ENCODE measurements at regions not wholly inside any gene's neighbourhood (a gene's known extent, or its start where the extent isn't known, plus 50 kb on each side); places are given as distances from the start of the nearest gene placed in this dataset.
"Not testable (repeated sequence)": the region's sequence is repeated elsewhere in the genome, so short reads cannot be mapped to it uniquely, and the experiment has no call there.

DNA sequence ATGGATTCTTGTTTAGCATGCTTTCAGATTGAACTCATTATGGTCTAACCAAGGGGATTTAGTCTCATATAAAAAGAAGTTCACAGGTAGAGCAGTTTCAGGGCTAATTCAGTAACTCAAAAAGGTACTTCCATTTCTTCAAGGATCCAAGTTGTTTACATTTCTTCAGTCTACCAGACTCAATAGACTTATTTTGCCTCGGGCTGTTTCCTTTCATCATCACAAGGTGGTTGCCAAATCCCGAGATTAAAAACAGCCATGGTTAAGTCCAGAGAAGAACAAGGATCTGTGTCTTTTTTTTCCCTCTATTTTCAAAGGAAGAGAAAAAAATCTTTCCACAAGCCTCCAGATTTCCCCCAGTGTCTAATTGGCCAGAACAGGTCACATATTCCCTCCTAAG, 69.8 kb upstream of the SNX9 start:
- TF ChIP-seq, protein P1, sequence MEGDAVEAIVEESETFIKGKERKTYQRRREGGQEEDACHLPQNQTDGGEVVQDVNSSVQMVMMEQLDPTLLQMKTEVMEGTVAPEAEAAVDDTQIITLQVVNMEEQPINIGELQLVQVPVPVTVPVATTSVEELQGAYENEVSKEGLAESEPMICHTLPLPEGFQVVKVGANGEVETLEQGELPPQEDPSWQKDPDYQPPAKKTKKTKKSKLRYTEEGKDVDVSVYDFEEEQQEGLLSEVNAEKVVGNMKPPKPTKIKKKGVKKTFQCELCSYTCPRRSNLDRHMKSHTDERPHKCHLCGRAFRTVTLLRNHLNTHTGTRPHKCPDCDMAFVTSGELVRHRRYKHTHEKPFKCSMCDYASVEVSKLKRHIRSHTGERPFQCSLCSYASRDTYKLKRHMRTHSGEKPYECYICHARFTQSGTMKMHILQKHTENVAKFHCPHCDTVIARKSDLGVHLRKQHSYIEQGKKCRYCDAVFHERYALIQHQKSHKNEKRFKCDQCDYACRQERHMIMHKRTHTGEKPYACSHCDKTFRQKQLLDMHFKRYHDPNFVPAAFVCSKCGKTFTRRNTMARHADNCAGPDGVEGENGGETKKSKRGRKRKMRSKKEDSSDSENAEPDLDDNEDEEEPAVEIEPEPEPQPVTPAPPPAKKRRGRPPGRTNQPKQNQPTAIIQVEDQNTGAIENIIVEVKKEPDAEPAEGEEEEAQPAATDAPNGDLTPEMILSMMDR (IDR thresholded peaks at IDR 0.05): no peak
- H3K9me3 ChIP-seq (ENCODE audit: control insufficient read depth, low read length): peaks cover 3% of the 10 kb centered on the region
- no peak overlapping the region for H3K27ac ChIP-seq

DNA sequence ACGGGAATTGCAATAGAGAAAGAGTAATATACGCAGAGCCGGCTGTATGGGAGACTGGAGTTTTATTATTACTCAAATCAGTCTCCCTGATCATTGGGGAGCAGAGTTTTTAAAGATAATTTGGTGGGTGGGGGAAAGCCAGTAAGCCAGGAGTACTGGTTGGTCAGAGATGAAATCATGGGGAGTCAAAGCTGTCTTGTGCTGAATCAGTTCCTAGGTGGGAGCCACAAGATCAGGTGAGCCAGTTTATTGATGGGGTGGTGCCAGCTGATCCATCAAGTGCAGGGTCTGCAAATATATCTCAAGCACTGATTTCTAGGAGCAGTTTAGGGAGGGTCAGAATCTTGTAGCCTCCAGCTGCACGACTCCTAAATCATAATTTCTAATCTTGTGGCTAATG, 69.2 kb upstream of the SNX9 start:
- not testable (repeated sequence) for H3K4me2 ChIP-seq (ENCODE audit: low read length); H3K36me3 ChIP-seq (ENCODE audit: control insufficient read depth, insufficient read depth, low read length); H3K27ac ChIP-seq; H3K4me1 ChIP-seq; H3K79me2 ChIP-seq; H3K9ac ChIP-seq; H3K27me3 ChIP-seq (ENCODE audit: control insufficient read depth, insufficient read depth, low read length); H3K4me3 ChIP-seq (ENCODE audit: low read depth, low read length); H3K9me3 ChIP-seq (ENCODE audit: control insufficient read depth, low read length); H2AFZ ChIP-seq

More for the DNA sequence above, 69.8 kb upstream of the SNX9 start:
- Histone ChIP-seq H2AFZ (no peak overlapping the region), H3K27me3 (ENCODE audit: control insufficient read depth, insufficient read depth, low read length) (no peaks in the 10 kb centered on the region), H3K4me1 (no peaks in the 10 kb centered on the region), H3K36me3 (ENCODE audit: control insufficient read depth, insufficient read depth, low read length) (no peaks in the 10 kb centered on the region), H3K4me3 (ENCODE audit: low read depth, low read length) (no peak overlapping the region), H3K4me2 (ENCODE audit: low read length) (no peak overlapping the region), H3K9ac (no peak overlapping the region), H3K79me2 (no peaks in the 10 kb centered on the region)

DNA sequence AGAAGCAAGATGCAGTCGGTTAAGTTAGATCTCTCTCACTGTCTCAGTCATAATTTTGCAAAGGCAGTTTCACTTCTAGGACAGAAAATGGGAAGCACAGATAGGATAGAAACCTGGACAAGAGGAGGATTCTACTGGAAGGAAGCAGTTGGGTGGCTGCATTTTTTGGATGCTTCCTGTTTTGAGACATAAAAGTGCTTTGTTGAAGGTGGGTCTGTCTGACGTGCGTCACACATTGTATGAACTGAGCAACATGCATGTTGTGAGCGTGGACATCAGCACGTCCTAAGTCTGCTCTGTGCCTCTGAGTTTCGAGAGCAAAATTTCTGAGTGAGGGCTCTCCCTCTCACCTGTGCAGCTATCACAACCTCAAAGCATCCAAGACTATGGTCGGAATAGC, 68.7 kb upstream of the SNX9 start:
- H3K9me3 ChIP-seq (ENCODE audit: control insufficient read depth, low read length): peaks cover 3% of the 10 kb centered on the region
- no peak overlapping the region for H3K4me2 ChIP-seq (ENCODE audit: low read length)
- TF ChIP-seq, protein P1 (IDR thresholded peaks at IDR 0.05): no peak
- no peak overlapping the region for H3K27ac ChIP-seq
- H3K36me3 ChIP-seq (ENCODE audit: control insufficient read depth, insufficient read depth, low read length): no peaks in the 10 kb centered on the region
- H3K4me1 ChIP-seq: no peaks in the 10 kb centered on the region
- no peak overlapping the region for H3K4me3 ChIP-seq (ENCODE audit: low read depth, low read length)
- no peak overlapping the region for H3K9ac ChIP-seq
- no peaks in the 10 kb centered on the region for H3K27me3 ChIP-seq (ENCODE audit: control insufficient read depth, insufficient read depth, low read length)
- no peak overlapping the region for H2AFZ ChIP-seq
- H3K79me2 ChIP-seq: no peaks in the 10 kb centered on the region

DNA sequence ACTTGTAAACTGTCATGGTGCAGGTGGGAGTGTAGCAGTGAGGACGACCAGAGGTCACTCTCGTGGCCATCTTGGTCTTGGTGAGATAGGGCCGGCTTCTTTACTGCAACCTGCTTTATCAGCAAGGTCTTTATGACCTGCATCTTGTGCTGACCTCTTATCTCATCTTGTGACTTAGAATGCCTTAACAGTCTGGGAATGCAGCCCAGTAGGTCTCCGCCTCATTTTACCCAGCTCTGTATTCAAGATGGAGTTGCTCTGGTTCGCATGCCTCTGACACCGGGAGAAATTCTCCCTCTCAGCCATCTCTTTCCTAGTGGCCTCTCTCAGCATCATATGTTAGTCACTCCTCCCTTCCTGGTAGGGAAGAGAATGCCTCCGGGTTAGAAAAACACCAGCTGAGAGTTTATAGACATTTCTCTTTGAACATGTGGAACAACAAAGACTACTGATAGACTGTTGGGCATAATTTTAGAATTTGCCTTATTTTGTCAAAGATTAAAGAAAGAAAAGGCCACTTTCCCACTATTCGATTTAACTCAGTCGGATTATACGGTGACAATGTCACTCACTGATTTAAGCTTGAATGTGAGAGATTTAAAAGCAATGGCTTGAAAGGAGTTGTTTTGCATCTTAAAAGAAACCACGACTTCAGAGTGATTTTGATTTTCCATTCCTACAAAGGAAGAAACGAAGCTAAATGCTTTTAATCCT, 67.9 kb upstream of the SNX9 start:
- no peaks in the 10 kb centered on the region for H3K79me2 ChIP-seq
- no peak overlapping the region for H3K4me3 ChIP-seq (ENCODE audit: low read depth, low read length)
- H3K9ac ChIP-seq: no peak overlapping the region
- no peak overlapping the region for H2AFZ ChIP-seq
- H3K27me3 ChIP-seq (ENCODE audit: control insufficient read depth, insufficient read depth, low read length): no peaks in the 10 kb centered on the region
- H3K4me1 ChIP-seq: no peaks in the 10 kb centered on the region
- H3K4me2 ChIP-seq (ENCODE audit: low read length): no peak overlapping the region
- H3K27ac ChIP-seq: no peak overlapping the region
- H3K36me3 ChIP-seq (ENCODE audit: control insufficient read depth, insufficient read depth, low read length): no peaks in the 10 kb centered on the region
- H3K9me3 ChIP-seq (ENCODE audit: control insufficient read depth, low read length): peaks cover under 1% of the 10 kb centered on the region
- TF ChIP-seq, protein P1 (IDR thresholded peaks at IDR 0.05): no peak

DNA sequence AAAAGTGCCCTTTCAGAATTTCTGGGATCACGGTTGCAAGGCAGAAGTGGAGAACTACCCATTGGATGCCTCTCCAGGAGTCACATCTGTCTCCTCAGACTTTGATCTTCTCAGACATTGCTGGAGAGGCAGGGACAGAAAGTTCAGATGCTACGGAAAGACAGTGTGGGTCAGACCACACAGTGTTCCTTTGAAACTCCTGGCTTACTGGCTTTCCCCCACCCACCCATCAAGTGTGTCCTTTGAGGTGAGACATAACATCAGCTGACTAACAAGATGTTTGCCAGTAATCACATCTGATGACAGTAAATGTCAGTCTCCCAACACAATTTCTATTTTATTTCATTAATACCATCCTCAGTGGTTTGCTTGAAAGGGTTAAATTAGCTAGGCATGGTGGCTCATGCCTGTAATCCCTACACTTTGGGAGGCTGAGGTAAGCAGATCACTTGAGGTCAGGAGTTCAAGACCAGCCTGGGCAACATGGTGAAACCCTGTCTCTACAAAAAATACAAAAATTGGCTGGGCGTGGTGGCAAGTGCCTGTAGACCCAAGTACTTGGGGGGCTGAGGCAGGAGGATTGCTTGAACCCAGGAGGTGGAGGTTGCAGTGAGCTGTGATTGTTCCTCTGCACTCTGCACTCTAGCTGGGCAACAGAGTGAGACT, 67.2 kb upstream of the SNX9 start:
- Histone ChIP-seq H3K27ac (no peak overlapping the region), H3K9ac (no peak overlapping the region)

More for the DNA sequence above, 67.2 kb upstream of the SNX9 start:
- Histone ChIP-seq H3K4me3 (ENCODE audit: low read depth, low read length) (no peak overlapping the region), H3K79me2 (no peaks in the 10 kb centered on the region), H3K27me3 (ENCODE audit: control insufficient read depth, insufficient read depth, low read length) (no peaks in the 10 kb centered on the region), H3K36me3 (ENCODE audit: control insufficient read depth, insufficient read depth, low read length) (no peaks in the 10 kb centered on the region), H3K4me2 (ENCODE audit: low read length) (no peak overlapping the region), H3K9me3 (ENCODE audit: control insufficient read depth, low read length) (no peaks in the 10 kb centered on the region), H3K4me1 (no peaks in the 10 kb centered on the region), H2AFZ (no peak overlapping the region)
- TF ChIP-seq, protein P1 (IDR thresholded peaks at IDR 0.05): no peak
